Breast epithelium (tissue), 3 donors: ENCODE measurements at regions not wholly inside any gene's neighbourhood (a gene's known extent, or its start where the extent isn't known, plus 50 kb on each side); places are given as distances from the start of the nearest gene placed in this dataset.

Experiments used
- POLR2AphosphoS5 ChIP-seq, 3 donors: sonication (generic); formaldehyde crosslinking; IDR thresholded peaks; one replicate each; pipeline ENCODE4 v1.6.1; 2017; ENCODE audit warnings: antibody characterized with exemption in 3 of 3
- TF ChIP-seq, protein P1 (sequence below), 3 donors: fragments of 450-650 bp; IDR thresholded peaks; one replicate each; pipeline ENCODE4 v1.5.1; 2016 to 2017; ENCODE audit warnings: antibody characterized with exemption in 3 of 3, mild to moderate bottlenecking in 3 of 3, moderate library complexity in 3 of 3

- TF ChIP-seq POLR2AphosphoS5 (IDR thresholded peaks at IDR 0.05) = no peak
- TF ChIP-seq, protein P1, sequence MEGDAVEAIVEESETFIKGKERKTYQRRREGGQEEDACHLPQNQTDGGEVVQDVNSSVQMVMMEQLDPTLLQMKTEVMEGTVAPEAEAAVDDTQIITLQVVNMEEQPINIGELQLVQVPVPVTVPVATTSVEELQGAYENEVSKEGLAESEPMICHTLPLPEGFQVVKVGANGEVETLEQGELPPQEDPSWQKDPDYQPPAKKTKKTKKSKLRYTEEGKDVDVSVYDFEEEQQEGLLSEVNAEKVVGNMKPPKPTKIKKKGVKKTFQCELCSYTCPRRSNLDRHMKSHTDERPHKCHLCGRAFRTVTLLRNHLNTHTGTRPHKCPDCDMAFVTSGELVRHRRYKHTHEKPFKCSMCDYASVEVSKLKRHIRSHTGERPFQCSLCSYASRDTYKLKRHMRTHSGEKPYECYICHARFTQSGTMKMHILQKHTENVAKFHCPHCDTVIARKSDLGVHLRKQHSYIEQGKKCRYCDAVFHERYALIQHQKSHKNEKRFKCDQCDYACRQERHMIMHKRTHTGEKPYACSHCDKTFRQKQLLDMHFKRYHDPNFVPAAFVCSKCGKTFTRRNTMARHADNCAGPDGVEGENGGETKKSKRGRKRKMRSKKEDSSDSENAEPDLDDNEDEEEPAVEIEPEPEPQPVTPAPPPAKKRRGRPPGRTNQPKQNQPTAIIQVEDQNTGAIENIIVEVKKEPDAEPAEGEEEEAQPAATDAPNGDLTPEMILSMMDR (IDR thresholded peaks at IDR 0.05) = no peak
Observed at GRCh38 chr6:139636391-139636790, 261.9 kb upstream of the CITED2 start.
